Right renal pelvis (tissue), 4 donors: ENCODE measurements at regions not wholly inside any gene's neighbourhood (a gene's known extent, or its start where the extent isn't known, plus 50 kb on each side); places are given as distances from the start of the nearest gene placed in this dataset.
"Not testable (repeated sequence)": the region's sequence is repeated elsewhere in the genome, so short reads cannot be mapped to it uniquely, and the experiment has no call there.

ENCODE experiments used
- DNase-seq, 4 donors: peaks; one replicate each; pipeline ENCODE4 v3.0.0-alpha.2; 2013; ENCODE audit warnings: low read depth in 4 of 4, low spot score in 3 of 4, missing footprints in 1 of 4

DNA sequence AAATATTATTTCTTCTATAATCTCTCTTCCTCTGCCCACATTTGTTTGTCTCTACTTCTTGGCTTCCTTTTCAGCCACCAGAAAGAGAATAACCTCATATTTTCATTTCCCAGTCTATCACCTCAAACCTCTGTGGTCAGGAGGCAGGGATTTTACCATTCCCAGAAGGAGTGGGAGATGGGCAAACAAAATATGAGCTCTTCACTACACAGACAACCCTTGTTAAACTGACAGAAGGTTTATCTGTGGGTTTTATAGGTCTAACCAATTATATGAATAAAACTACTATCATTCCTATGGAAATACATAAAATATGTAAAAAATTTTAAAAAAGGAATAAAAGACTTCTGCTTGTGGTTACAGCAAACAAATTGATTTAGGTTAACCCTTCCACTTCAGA, 160.0 kb upstream of the TRPC6 start:
- no peak for DNase-seq

DNA sequence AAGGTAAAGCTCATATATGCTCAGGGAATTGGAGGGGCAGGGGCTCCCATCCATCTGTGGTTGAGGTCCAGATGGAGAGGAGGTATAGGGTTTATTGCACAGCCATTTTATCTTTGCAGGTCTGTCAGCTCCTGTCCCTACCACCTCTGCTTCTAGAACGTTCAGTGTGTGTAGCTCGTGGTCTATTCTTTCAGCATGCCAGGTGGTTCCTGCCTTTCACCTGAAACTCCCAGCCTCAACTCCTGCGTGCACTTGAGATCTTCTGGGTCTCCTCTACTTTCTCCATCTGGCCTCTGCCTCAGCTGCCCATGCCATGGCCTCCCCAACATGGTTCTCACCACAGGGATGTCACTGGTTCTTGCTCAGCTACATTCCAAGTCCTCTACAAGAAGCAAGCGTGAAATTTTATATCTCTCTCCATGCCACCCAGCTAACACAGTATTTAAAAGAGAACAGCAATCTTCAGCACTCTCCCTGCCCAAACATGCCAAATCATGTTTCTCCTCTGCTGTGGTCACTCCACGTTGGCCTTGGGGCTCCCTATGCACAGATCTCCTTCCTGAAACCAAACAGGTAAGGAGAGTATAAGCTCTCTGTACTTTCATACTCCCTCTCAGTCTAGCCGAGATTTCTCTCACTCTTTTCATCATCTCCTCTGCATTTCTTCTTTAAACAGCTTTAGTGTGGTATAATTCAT, 157.8 kb upstream of the TRPC6 start:
- DNase-seq = no peak

DNA sequence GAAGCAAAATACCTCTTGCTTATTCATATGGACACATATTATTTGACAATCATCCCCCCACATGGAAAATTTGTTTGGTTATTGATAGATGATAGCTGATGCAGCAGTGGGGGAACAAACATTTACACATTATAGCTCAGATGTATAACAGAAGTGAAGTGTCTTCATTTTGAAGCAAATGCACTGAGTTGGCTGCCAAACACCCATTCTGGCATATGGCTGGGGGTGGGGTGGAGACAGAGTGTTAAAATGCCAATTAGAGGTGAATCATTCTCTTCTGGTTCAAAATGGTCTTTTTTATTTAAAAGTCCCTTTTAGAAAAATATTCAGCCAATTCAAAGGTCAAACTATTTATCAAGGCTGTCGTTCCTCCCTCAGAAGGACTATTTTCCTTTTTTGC, 157.3 kb upstream of the TRPC6 start:
- no peak for DNase-seq

DNA sequence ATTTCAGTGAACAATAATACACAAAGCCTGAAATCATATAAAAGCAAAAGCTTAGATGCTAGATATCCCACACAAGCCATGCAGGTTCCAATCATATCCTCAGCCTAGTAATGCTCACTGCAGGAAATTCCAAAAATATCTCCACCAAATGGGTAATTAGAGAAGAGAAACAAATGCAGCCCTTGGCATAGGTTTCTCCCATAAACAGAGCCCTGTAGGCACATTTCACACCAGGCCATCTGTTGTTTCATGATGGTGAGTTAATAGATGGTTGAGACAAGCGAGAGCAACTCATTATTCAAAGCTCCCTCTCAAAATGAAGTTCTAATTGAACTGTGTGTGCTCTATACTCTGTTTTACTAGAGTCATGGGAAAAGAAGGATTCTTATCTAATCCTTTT, 154.6 kb upstream of the TRPC6 start:
- DNase-seq = no peak

DNA sequence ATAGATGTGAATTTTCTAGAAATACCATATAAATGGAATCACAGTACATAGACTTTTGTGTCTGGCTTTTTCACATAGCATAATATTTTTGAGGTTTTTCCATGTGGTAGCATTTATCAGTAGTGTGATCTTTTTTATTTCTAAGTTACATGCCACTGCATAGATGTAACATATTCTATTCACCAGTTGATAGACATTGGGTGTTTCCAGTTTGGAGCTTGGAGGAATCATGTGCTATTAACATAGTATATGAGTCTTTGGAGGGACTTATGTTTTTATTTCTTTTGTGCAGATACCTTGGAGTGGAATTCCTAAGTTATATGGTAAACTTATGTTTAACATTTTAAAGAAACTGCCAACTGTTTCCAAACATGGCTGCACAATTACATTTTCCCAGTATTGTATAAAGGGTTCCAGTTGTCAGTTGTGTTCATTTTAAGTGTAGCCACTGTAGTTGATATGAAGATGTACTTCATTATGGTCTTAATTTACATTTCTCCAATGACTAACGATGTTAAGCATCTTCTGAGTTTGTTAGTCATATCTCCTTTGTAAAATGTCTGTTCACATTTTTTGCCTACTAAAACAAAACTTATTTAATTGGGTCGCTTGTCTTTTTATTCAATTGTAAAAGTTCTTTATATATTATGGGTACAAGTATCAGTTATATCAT, 145.7 kb upstream of the TRPC6 start:
- DNase-seq = no peak

DNA sequence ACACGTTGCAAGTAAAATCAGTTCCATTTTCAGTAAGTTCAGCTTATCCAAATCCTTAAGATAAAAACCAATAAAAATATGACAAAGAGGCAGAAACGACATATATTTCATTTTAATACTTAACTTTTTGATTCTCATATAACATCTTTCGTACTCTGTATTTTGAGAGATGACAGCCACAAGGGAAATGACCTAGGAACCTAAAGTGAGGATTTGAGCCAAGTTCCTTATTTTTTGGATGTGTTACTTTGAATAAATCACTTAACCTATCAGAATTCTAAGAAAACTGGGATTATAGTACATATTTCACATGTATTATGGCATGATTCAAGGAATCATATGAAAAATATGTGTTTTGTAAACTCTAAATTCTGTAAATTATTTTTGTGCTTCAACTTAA, 143.6 kb upstream of the TRPC6 start:
- no peak for DNase-seq

DNA sequence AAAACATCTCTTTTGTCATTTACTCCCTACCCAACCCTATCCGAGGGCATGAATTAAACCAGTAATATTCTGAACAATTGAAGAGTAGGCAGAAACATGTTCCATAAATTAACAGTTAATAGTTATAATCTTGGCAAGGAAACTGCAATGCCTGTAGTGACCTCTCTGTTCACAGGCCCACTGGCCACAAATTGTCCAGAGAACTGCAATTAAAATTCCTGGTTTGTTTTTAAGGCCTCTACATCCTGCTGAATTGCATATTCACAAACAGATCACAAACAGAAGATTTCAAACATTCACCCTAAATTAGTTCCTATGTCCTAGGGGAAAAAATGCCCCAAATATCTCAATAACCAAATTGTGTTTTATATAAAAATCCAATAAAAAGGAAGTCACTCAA, 143.2 kb upstream of the TRPC6 start:
- DNase-seq = no peak

DNA sequence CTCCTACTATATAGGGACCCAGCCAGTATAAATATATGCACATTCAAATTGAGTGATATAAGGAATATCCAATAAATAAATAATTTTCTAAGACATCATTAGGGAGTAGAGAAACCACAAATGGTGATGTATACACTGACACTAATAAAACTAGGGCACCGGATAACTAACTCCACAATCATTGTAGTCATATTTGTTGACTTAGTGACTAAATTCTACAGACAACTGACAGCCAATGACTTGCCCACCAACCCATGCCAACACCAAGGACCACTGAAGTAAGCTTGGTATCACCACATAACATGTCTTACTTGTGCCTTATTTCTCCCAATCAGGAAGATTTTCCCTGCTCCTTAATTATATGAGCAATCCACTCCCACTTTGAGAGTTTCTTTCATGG, 139.6 kb upstream of the TRPC6 start:
- DNase-seq = no peak

DNA sequence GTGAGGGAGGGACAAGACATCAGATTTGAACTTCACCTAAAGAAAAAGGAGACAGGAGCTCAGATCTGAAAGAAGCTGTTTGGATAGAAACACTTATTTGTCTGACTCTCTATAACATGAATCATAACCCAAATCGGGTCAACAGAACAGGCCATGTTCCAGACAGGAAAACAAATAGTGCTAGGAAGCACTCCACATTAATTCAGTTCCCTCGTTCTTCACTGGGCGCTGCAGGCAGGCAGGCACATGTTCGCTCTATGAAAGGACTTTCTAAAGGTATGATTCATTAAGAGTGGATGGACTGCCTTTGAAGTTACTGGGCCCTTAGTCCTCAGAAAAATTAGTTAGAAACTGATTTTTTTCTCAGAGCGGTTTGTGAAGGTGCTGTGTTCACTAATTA, 137.5 kb upstream of the TRPC6 start:
- DNase-seq = no peak

DNA sequence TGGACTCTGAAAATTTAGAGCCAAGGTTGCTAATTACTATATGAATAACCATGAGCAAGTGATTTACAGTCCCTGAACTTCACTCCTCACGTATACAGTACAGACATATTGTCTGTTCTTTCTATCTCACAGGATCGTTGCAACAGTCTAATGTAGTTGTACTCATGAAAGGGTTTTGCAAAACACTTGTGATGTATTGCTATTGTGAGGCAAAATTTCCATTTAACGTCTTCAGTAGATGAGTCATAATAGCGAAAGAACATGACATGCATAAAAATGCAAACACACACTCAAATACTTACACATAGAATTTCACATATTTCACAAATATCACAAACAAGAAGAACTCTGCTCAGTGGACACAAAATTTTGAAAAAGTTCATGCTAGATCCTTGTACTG, 134.6 kb upstream of the TRPC6 start:
- no peak for DNase-seq

DNA sequence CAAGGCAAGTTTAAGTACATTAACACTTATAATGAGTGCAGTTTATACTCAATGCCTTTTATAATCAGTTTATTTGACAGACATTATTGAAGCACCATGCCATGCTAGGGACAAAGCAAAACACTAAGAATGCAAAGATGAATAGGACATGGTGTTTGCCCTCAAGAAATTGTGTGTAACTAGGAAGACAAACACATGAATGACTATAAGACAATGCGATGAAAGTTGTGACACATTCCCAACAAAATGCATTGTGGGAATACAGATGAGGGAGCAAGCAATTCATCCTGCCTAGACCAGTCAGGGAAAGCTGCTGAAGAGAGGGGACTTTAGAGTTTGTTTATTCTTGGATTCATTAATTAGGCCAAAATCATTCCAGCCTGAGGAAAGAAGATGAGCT, 133.8 kb upstream of the TRPC6 start:
- no peak for DNase-seq

DNA sequence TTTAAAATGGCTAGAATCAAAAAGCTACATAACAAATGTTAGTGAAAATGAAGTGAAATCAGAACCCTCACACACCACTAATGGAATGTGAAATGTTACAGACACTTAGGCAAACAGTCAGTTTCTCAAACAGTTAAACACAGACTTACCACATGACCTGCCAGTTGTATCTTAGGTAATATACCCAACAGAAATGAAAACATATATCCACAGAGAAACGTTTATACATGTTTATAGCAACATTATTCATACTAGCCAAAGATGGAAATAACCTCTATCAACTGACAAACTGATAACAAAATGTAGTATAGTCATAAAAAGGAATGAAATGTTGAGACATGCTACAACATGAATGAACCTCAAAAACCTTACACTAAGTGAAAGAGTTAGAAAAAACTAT, 131.5 kb upstream of the TRPC6 start:
- DNase-seq = no peak

DNA sequence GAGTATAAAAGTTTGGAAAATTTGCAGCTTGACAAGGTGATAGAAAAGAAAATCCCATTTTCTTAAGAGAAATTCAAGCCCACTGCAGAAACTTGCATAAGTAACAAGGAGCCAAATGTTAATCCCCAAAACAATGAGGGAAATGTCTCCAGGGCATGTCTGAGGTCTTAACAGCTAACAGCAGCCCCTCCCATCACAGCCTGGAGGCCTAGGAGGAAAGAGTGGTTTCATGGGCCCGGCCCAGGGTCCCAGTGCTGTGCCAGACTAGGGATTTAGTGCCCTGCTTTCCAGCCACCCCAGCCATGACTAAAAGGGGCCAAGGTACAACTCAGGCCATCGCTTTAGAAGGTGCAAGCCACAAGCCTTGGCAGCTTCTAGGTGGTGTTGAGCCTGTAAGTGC, 123.7 kb upstream of the TRPC6 start:
- no peak for DNase-seq

DNA sequence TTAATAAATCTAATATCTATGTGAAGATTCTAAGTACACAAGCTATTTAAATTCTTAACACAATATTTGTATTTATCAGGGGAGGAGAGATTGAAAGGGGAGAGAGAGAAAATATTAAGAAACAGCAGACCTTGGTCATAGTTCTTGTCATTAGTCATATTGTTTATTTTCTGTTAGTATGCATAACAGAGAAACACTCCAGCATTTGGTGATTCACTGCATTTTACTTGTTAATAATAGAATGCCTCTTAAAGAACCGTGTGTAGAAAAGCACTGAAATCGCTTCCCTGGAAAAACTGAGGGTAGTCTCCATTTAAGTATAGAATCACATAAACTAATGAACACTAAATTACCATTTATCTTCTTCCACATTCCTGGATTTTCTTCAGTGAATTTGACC, 122.7 kb upstream of the TRPC6 start:
- DNase-seq = no peak

DNA sequence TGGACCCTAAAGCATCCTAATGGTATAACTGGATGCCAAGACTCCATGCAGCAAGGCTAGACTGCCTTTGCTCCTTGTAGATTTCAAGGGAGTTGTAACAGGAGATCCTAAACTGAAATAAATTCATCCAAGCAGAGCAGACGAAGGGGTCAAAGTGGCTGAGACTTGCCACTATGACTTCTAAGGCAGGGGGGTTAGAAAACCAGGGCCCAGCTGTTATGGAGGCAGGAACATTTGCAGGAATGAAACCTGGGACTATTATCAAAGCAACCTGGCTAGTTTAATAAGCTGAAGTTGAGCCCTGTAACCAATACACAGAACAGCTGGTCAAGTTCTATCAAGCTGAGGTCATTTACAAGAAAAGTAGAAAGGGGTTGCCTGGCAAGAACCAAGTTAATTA, 122.2 kb upstream of the TRPC6 start:
- peak in 1 of 4 donors; percentile 6 for DNase-seq

DNA sequence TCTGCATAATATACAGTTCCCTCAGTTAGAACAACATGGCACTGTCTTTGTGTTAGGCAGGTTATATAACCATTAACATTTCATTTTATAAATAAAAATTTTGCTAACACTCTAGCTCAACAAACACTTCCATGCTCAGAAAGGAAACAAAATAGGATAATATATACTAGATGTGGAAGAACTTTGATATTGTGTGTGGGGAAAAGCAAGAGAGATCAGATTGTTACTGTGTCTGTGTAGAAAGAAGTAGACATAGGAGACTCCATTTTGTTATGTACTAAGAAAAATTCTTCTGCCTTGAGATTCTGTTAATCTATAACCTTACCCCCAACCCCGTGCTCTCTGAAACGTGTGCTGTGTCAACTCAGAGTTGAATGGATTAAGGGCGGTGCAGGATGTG, 111.1 kb upstream of the TRPC6 start:
- not testable (repeated sequence) for DNase-seq

DNA sequence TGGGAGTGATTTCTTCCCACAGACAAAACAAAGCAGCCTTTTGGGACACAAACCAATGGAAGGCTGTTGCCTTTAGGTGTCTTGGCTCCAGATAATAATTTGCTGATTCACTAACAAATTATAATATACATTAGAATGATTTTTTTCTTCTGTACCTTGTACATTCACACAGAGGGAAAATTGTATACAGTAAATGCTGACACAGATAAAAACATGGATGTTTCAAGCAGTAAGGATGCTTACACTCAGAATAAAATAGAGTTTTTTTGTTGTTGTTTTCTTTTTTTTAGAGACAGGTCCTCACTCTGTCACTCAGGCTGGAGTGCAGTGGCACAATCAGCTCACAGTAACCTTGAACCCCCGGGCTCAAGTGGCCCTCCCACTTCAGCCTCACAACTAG, 109.2 kb upstream of the TRPC6 start:
- no peak for DNase-seq

DNA sequence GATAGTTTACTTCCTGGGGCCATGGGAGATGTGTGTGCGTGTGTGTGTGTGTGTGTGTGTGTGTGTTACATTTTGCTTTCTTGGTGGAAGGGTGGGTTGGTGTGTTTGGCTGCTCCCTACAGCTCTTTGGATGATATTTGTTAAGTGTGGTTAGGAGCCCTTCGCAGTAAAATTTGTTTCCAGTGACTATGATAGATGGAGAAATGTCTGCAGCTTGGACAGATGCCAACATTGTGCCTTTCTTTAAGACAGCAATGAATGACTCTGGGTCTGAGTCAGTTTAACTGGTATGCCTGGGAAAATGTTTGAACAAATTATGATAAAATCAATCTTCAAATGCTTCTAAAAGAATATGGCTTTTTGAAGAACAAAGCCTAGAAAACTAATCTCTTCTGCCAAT, 102.7 kb upstream of the TRPC6 start:
- DNase-seq = no peak

DNA sequence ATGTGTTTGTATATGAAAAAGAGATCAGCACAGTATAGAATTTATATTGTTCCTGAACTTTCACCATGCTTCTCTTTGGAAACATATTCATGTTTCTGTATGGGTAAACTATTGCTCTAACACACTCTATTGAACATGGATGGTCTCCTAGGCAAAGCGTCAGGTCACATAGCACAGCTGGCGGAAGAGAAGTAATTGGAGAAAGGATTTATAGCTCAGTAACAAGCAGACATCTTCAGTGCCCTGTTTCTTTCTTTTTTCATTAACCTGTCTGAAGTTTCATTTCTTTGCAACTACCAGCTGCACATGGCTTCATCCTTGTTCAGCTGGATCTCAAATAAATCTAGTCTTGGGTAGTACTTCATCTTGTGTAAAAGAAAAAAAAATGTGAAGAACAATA, 84.4 kb upstream of the TRPC6 start:
- peak in 2 of 4 donors; percentile 16 to 17 for DNase-seq

DNA sequence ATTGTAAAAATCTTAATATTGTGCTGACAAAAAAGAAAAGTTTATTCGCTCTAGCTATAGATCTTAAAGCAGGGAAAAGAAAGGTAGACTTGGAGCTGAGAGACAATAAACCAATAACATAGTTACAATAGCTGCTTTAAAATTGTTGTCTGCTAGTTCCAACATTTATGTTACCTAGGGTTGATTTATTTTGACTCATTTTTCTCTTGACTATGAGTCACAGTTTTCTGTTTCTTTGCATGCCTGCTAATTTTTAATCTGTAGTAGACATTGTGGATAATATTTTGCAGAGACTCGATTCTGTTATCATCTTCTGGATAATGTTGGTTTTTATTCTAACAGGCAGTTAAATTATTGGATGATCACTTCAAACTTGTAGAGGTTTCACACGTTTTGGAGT, 83.1 kb upstream of the TRPC6 start:
- no peak for DNase-seq

DNA sequence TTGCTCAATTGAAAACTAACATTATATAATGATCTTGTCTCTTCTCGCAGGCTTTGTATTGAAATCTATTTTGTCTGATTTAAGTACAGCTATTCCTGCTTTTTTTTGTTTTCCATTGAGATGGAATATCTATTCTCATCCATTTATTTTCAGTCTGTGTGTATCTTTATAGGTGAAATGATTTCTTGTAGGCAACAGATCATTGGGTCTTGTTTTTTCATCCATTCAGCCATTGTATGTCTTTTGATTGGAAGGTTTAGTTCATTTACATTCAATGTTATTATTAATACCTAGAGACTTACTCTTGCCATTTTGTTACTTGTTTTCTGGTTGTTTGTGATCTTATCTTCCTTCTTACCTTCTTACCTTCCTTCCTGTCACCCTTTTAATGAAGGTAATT, 77.8 kb upstream of the TRPC6 start:
- no peak for DNase-seq
